HUES6 (cell line): ENCODE measurements at regions not wholly inside any gene's neighbourhood (a gene's known extent, or its start where the extent isn't known, plus 50 kb on each side); places are given as distances from the start of the nearest gene placed in this dataset.

Experiments used
- H3K27ac ChIP-seq: 2 replicates; pipeline ENCODE4 v1.7.0; 2013; ENCODE audit warnings: low read depth, mild to moderate bottlenecking, low read length, inconsistent platforms
- H3K27me3 ChIP-seq: 2 replicates; pipeline ENCODE4 v1.6.1; 2013; ENCODE audit warnings: low read length; ENCODE audit not compliant: control insufficient read depth, insufficient read depth
- H3K36me3 ChIP-seq: 2 replicates; pipeline ENCODE4 v1.6.1; 2013; ENCODE audit warnings: low read length; ENCODE audit not compliant: control insufficient read depth, insufficient read depth
- H3K4me1 ChIP-seq: 2 replicates; pipeline ENCODE4 v1.6.1; 2013; ENCODE audit warnings: low read length; ENCODE audit not compliant: control insufficient read depth, insufficient read depth
- H3K4me3 ChIP-seq: 2 replicates; pipeline ENCODE4 v1.5.1; 2013; ENCODE audit warnings: low read depth, low read length
- H3K9ac ChIP-seq: one replicate; pipeline ENCODE4 v1.6.1; 2013; ENCODE audit warnings: mild to moderate bottlenecking, low read length
- H3K9me3 ChIP-seq: 2 replicates; pipeline ENCODE4 v1.6.1; 2013; ENCODE audit warnings: low read depth, low read length; ENCODE audit not compliant: control insufficient read depth, insufficient read depth

GRCh38 chr4:54823616-54824015, 165.9 kb downstream of the KIT start:
- H3K9me3 ChIP-seq = peaks cover 6% of the 10 kb centered on the region; the same call in 1 of the 2 replicates
- no peak overlapping the region for H3K4me3 ChIP-seq
- H3K27me3 ChIP-seq = no peaks in the 10 kb centered on the region
- no peaks in the 10 kb centered on the region for H3K36me3 ChIP-seq
- H3K9ac ChIP-seq = no peak overlapping the region
- H3K4me1 ChIP-seq = 0 out of 2 replicates have a peak, but pooled peaks cover 2% of the 10 kb centered on the region
- H3K27ac ChIP-seq = no peak overlapping the region

DNA sequence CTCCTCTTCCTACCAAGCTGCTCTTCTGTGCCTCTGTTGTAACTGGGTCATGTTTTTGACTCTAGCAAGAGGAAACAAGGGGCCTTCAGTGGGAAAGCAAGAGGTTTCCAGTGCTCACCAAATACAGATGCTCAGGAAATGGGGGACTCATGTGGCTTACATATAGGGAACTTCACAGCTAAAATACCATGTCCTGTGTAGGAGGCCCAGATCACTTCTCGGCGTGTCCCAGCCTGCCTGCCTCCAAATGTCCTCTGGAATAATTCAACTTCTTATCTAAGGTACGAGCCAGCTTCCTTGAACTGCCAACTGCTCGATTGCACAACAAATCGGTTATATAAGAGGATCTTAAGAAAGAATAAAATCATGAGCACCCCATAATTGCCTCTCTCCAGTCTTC, 161.3 kb downstream of the KIT start:
- Histone ChIP-seq H3K36me3 (no peaks in the 10 kb centered on the region), H3K9ac (no peak overlapping the region), H3K9me3 (no peaks in the 10 kb centered on the region), H3K4me1 (0 out of 2 replicates have a peak, but pooled peaks cover 3% of the 10 kb centered on the region), H3K27ac (no peak overlapping the region), H3K27me3 (no peaks in the 10 kb centered on the region), H3K4me3 (no peak overlapping the region)

GRCh38 chr4:54818481-54818880, 160.7 kb downstream of the KIT start:
- Histone ChIP-seq H3K36me3 (no peaks in the 10 kb centered on the region), H3K4me3 (no peak overlapping the region), H3K9me3 (no peaks in the 10 kb centered on the region), H3K27me3 (no peaks in the 10 kb centered on the region), H3K9ac (no peak overlapping the region), H3K4me1 (0 out of 2 replicates have a peak, but pooled peaks cover 3% of the 10 kb centered on the region), H3K27ac (no peak overlapping the region)

DNA sequence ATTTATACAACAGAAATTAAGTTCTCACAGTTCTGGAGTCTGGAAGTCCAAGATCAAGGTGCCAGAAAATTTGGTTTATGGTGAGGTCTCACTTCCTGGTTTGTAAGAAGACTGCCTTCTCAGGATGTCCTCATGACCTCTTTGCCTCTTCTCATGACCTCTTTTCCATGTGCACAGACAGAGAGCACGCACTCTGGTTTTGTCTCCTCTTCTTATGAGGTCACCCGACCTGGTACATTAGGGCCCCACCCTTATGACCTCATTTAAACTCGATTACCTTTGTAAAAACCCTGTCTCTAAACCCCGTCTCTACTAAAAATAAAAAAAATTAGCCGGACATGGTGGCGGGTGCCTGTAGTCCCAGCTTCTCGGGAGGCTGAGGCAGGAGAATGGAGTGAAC, 155.9 kb downstream of the KIT start:
- no peak overlapping the region for H3K27ac ChIP-seq
- H3K9ac ChIP-seq = no peak overlapping the region
- H3K4me1 ChIP-seq = 0 out of 2 replicates have a peak, but pooled peaks cover 1% of the 10 kb centered on the region
- no peaks in the 10 kb centered on the region for H3K36me3 ChIP-seq
- no peak overlapping the region for H3K4me3 ChIP-seq
- H3K27me3 ChIP-seq = no peaks in the 10 kb centered on the region
- no peaks in the 10 kb centered on the region for H3K9me3 ChIP-seq

DNA sequence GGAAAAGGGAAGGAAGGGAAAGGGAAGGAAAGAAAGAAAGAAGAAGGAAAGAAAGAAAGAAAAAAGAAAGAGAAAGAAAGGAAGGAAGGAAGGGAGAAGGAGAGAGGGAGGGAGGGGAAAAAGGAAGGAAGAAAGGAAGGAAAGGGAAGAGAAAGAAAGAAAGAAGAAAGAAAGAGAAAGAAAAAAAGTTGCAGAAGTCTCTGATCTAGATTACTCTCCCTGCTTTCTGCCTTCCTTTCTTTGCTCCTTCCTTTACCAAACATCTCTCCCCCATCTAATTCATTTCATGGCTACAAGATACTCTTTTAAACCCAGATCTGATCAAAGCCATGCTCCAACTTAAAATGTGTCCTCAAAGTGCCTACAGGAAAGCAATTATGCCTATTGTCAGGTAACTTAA, 148.6 kb downstream of the KIT start:
- no peak overlapping the region for H3K4me3 ChIP-seq
- H3K27ac ChIP-seq = no peak overlapping the region
- H3K4me1 ChIP-seq = no peaks in the 10 kb centered on the region
- H3K9me3 ChIP-seq = peaks cover 11% of the 10 kb centered on the region
- no peak overlapping the region for H3K9ac ChIP-seq
- no peaks in the 10 kb centered on the region for H3K36me3 ChIP-seq
- no peaks in the 10 kb centered on the region for H3K27me3 ChIP-seq

DNA sequence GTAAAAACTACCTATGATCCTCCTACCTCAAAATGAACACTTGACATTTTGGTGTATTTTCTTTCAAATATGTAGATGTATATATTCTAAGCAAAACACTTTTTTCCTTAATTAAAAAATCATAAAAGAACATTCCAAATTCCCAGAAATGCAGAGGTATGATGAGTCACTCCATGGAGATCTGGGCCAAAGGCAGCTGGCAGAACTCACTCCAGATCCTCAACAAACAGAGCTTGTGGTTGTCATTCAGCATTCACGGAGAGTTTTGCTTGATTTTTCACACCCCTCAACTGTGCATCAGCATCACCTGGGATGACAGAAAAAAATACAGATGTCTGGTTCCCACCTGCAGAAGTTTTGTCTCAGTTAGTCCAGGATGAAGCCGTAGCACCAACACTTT, 144.6 kb downstream of the KIT start:
- Histone ChIP-seq H3K27me3 (no peaks in the 10 kb centered on the region), H3K9me3 (peaks cover 7% of the 10 kb centered on the region), H3K4me1 (no peaks in the 10 kb centered on the region), H3K36me3 (no peaks in the 10 kb centered on the region), H3K9ac (no peak overlapping the region), H3K4me3 (no peak overlapping the region), H3K27ac (no peak overlapping the region)

- H3K27me3 ChIP-seq = no peaks in the 10 kb centered on the region
- no peaks in the 10 kb centered on the region for H3K4me1 ChIP-seq
- H3K4me3 ChIP-seq = no peak overlapping the region
- no peak overlapping the region for H3K9ac ChIP-seq
- H3K36me3 ChIP-seq = no peaks in the 10 kb centered on the region
- H3K9me3 ChIP-seq = no peaks in the 10 kb centered on the region; the same call in 1 of the 2 replicates
- no peak overlapping the region for H3K27ac ChIP-seq
Observed at GRCh38 chr4:54800831-54801530, 143.2 kb downstream of the KIT start.

- Histone ChIP-seq H3K27me3 (no peaks in the 10 kb centered on the region), H3K36me3 (no peaks in the 10 kb centered on the region), H3K27ac (no peak overlapping the region), H3K4me1 (no peaks in the 10 kb centered on the region), H3K4me3 (no peak overlapping the region), H3K9ac (no peak overlapping the region), H3K9me3 (no peaks in the 10 kb centered on the region)
Observed at GRCh38 chr4:54794579-54794978, 136.8 kb downstream of the KIT start.

GRCh38 chr4:54793856-54794422, 136.2 kb downstream of the KIT start:
- no peaks in the 10 kb centered on the region for H3K36me3 ChIP-seq
- no peak overlapping the region for H3K9ac ChIP-seq
- H3K4me3 ChIP-seq = no peak overlapping the region
- H3K27me3 ChIP-seq = no peaks in the 10 kb centered on the region
- H3K4me1 ChIP-seq = no peaks in the 10 kb centered on the region
- no peaks in the 10 kb centered on the region for H3K9me3 ChIP-seq
- no peak overlapping the region for H3K27ac ChIP-seq
